Activated CD4-positive, alpha-beta T cell treated with anti-CD3 and anti-CD28 coated beads, Interleukin-2, amount 10 ng/mL, durations not matched to agents 24 days and 14 days (primary cell): ENCODE measurements at regions not wholly inside any gene's neighbourhood (a gene's known extent, or its start where the extent isn't known, plus 50 kb on each side); places are given as distances from the start of the nearest gene placed in this dataset.

Source experiments
- DNase-seq: peaks from one replicate; pipeline ENCODE4 v3.0.0; 2022
- H3K27ac Mint-ChIP-seq: one replicate; pipeline ENCODE4 v1.8.0; 2022; ENCODE audit warnings: mild to moderate bottlenecking, mixed read lengths
- H3K27me3 Mint-ChIP-seq: one replicate; pipeline ENCODE4 v1.8.0; 2022; ENCODE audit warnings: mixed read lengths
- H3K36me3 Mint-ChIP-seq: one replicate; pipeline ENCODE4 v1.8.0; 2022; ENCODE audit warnings: low read depth, mild to moderate bottlenecking, mixed read lengths
- H3K4me1 Mint-ChIP-seq: one replicate; pipeline ENCODE4 v1.8.0; 2021; ENCODE audit warnings: mixed read lengths
- H3K4me3 Mint-ChIP-seq: one replicate; pipeline ENCODE4 v1.8.0; 2022; ENCODE audit warnings: mild to moderate bottlenecking, moderate library complexity, mixed read lengths
- H3K9me3 Mint-ChIP-seq: one replicate; pipeline ENCODE4 v1.8.0; 2021; ENCODE audit warnings: mixed read lengths
- intact Hi-C: fragments of 100-400 bp; cut with micrococcal nuclease; formaldehyde crosslinking; loops from one replicate; pipeline ENCODE4 v1.15.1; 2023

DNA sequence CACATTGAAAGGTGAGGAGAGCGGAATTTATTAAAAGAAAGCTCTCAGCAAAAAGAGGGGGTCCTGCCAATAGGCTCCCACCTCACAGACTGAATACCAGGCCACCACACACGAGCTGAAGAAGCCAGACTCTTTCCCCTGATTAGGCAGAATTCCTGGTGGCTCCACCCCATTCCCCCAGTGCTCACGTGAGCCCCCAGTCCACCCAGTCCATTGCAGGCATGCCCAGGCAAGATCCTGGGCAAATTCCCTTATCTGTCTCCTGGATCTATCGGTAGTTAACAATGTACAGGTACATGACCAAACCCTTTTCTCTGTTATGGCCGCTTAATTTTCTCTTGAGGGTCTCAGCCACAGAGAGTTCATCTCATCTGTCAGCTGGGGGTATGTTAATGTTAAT lies 54.6 kb upstream of the BTG3 start:
- H3K27me3 Mint-ChIP-seq: no peaks in the 10 kb centered on the region
- no peak overlapping the region for H3K27ac Mint-ChIP-seq
- no peak for DNase-seq
- no peaks in the 10 kb centered on the region for H3K9me3 Mint-ChIP-seq
- H3K4me3 Mint-ChIP-seq: no peak overlapping the region
- intact Hi-C loops: no loop called here
- no peaks in the 10 kb centered on the region for H3K36me3 Mint-ChIP-seq
- H3K4me1 Mint-ChIP-seq: peaks cover 2% of the 10 kb centered on the region
